NB4 (cell line): ENCODE measurements at regions not wholly inside any gene's neighbourhood (a gene's known extent, or its start where the extent isn't known, plus 50 kb on each side); places are given as distances from the start of the nearest gene placed in this dataset.

Experiments used
- DNase-seq: peaks from one replicate; pipeline ENCODE4 v3.0.0; 2010; ENCODE audit warnings: low read depth
- H3K4me3 ChIP-seq: one replicate; pipeline ENCODE4 v1.5.1; 2011; ENCODE audit warnings: mild to moderate bottlenecking, low read depth, low read length, moderate library complexity
- CTCF ChIP-seq: IDR thresholded peaks from one replicate; pipeline ENCODE4 v1.5.1; 2012; ENCODE audit warnings: low read depth, low read length
- MAX ChIP-seq: IDR thresholded peaks from 2 replicates; pipeline ENCODE4 v1.6.1; 2011; ENCODE audit warnings: low read depth, low read length
- MYC ChIP-seq: IDR thresholded peaks from 2 replicates; pipeline ENCODE4 v1.6.1; 2011; ENCODE audit warnings: low read depth, low read length
- POLR2A ChIP-seq: IDR thresholded peaks from 2 replicates; pipeline ENCODE4 v1.6.1; 2011; ENCODE audit warnings: mild to moderate bottlenecking; ENCODE audit not compliant: insufficient read length; ENCODE audit errors: extremely low read depth

GRCh38 chr4:124768596-124769365 is 56.2 kb upstream of the ANKRD50 start:
- no peak for DNase-seq
- TF ChIP-seq MYC, result no peak
- no peak for TF ChIP-seq CTCF
- TF ChIP-seq POLR2A, result no peak
- TF ChIP-seq MAX, result no peak
- no peak overlapping the region for H3K4me3 ChIP-seq

- no peak for DNase-seq
- H3K4me3 ChIP-seq, result no peak overlapping the region
- no peak for TF ChIP-seq CTCF
- TF ChIP-seq MAX, result no peak
- TF ChIP-seq MYC, result no peak
- no peak for TF ChIP-seq POLR2A
These were observed 50.4 kb upstream of the ANKRD50 start for GRCh38 chr4:124762956-124763355.
